ENCODE measurements at regions not wholly inside any gene's neighbourhood (a gene's known extent, or its start where the extent isn't known, plus 50 kb on each side); places are given as distances from the start of the nearest gene placed in this dataset.

DNA sequence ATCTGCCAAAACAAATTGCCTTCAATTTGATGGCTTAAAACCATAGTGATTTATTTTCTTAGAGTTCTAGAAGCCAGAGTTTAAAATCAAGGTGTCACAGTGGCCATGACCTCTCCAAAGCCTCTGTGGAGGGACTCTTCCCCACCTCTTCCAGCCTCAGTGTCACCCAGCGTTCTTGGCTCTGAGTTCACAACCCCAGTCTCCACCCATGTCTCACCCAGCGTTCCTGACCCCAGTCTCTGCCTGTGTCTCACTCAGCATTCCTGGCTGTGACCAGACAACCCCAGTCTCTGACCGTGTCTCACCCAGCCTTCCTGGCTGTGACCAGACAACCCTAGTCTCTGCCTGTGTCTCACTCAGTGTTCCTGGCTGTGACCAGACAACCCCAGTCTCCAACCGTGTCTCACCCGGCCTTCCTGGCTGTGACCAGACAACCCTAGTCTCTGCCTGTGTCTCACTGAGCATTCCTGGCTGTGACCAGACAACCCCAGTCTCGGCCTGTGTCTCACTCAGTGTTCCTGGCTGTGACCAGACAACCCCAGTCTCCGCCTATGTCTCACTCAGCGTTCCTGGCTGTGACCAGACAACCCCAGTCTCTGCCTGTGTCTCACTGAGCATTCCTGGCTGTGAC, 299.3 kb downstream of the GALR1 start:
- Histone ChIP-seq H3K4me3 (ENCODE audit: low read length in 2 of 2) (no peak overlapping the region), H3K4ac (ENCODE audit: low read length) (no peak overlapping the region), H3K4me2 (ENCODE audit: insufficient read depth, low read length, poor library complexity, severe bottlenecking) (no peak overlapping the region), H4K91ac (ENCODE audit: low read depth, low read length, poor library complexity) (no peak overlapping the region), H3K79me1 (ENCODE audit: low read depth, low read length) (no peaks in the 10 kb centered on the region), H3K18ac (ENCODE audit: low read length) (no peak overlapping the region), H3K23ac (ENCODE audit: low read depth, low read length, poor library complexity) (no peak overlapping the region), H2BK5ac (ENCODE audit: low read length) (no peak overlapping the region), H3K9ac (ENCODE audit: low read depth, low read length, poor library complexity) (no peak overlapping the region), H3K27me3 (ENCODE audit: control insufficient read depth in 3 of 3, insufficient read depth in 3 of 3, low read depth in 1 of 3, low read length in 3 of 3) (no peaks in the 10 kb centered on the region), H3K9me3 (replicated peaks in 1 of 2; ENCODE audit: control insufficient read depth in 2 of 2, insufficient read depth in 1 of 2, low read depth in 1 of 2, low read length in 2 of 2) (no peaks in the 10 kb centered on the region), H2AK5ac (ENCODE audit: low read depth, low read length) (no peak overlapping the region), H3K36me3 (replicated peaks in 1 of 2; ENCODE audit: control insufficient read depth in 2 of 2, insufficient read depth in 2 of 2, low read length in 2 of 2) (peaks cover 0 to 2% of the 10 kb centered on the region in 2 donors), H2BK12ac (ENCODE audit: low read length) (no peak overlapping the region), H3K4me1 (ENCODE audit: control insufficient read depth in 2 of 2, insufficient read depth in 1 of 2, low read depth in 1 of 2, low read length in 2 of 2) (no peaks in the 10 kb centered on the region), H2BK15ac (ENCODE audit: low read length) (no peak overlapping the region), H2AFZ (ENCODE audit: low read length) (no peak overlapping the region), H2BK120ac (ENCODE audit: low read depth, low read length) (no peak overlapping the region), H4K8ac (ENCODE audit: low read depth, low read length) (no peak overlapping the region), H3K14ac (ENCODE audit: low read length) (no peak overlapping the region), H3K27ac (replicated peaks; ENCODE audit: low read length) (no peak overlapping the region)
- no CpG with 5 or more reads among the region's 8 CpGs for WGBS, 2 donors (ENCODE audit: extremely low coverage in 2 of 2, insufficient read length in 2 of 2, insufficient replicate concordance in 1 of 2)
- no peak for DNase-seq (ENCODE audit: low spot score)

DNA sequence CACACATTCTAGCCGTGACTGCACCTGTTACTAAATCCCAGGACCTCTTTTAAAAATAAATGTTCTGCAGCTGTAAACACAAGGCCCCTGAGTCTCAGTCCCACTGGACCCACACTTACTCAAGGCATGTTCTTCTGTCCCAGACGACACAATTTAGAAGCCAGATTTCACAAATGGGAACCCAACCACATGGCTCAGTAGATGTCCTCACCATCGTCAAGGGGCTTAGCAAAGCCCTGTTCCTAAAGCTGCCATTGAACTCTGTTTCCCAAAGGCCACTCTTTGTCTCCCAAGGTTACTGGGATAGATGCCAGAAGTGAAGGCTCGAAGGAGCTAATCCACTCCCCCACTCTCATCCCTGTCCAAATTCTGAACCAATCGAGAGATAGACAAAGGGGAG, 301.0 kb downstream of the GALR1 start:
- H2AK5ac ChIP-seq (ENCODE audit: low read depth, low read length), result no peak overlapping the region
- H2BK12ac ChIP-seq (ENCODE audit: low read length), result no peak overlapping the region
- no peak overlapping the region for H3K18ac ChIP-seq (ENCODE audit: low read length)
- H3K4me3 ChIP-seq (ENCODE audit: low read length in 2 of 2), result no peak overlapping the region
- no peak overlapping the region for H3K4ac ChIP-seq (ENCODE audit: low read length)
- H4K91ac ChIP-seq (ENCODE audit: low read depth, low read length, poor library complexity), result no peak overlapping the region
- H2BK15ac ChIP-seq (ENCODE audit: low read length), result no peak overlapping the region
- no peak for DNase-seq (ENCODE audit: low spot score)
- no peaks in the 10 kb centered on the region for H3K79me1 ChIP-seq (ENCODE audit: low read depth, low read length)
- H3K36me3 ChIP-seq (replicated peaks in 1 of 2; ENCODE audit: control insufficient read depth in 2 of 2, insufficient read depth in 2 of 2, low read length in 2 of 2), result peaks cover 0 to 2% of the 10 kb centered on the region in 2 donors
- no peak overlapping the region for H2BK5ac ChIP-seq (ENCODE audit: low read length)
- H3K9me3 ChIP-seq (replicated peaks in 1 of 2; ENCODE audit: control insufficient read depth in 2 of 2, insufficient read depth in 1 of 2, low read depth in 1 of 2, low read length in 2 of 2), result no peaks in the 10 kb centered on the region
- no peak overlapping the region for H3K27ac ChIP-seq (replicated peaks; ENCODE audit: low read length)
- no CpG with 5 or more reads among the region's 5 CpGs for WGBS, 2 donors (ENCODE audit: extremely low coverage in 2 of 2, insufficient read length in 2 of 2, insufficient replicate concordance in 1 of 2)
- H2AFZ ChIP-seq (ENCODE audit: low read length), result no peak overlapping the region
- no peak overlapping the region for H3K4me2 ChIP-seq (ENCODE audit: insufficient read depth, low read length, poor library complexity, severe bottlenecking)
- peaks cover 0 to 2% of the 10 kb centered on the region in 2 donors for H3K4me1 ChIP-seq (ENCODE audit: control insufficient read depth in 2 of 2, insufficient read depth in 1 of 2, low read depth in 1 of 2, low read length in 2 of 2)
- H3K23ac ChIP-seq (ENCODE audit: low read depth, low read length, poor library complexity), result no peak overlapping the region
- no peak overlapping the region for H2BK120ac ChIP-seq (ENCODE audit: low read depth, low read length)
- no peak overlapping the region for H4K8ac ChIP-seq (ENCODE audit: low read depth, low read length)
- H3K27me3 ChIP-seq (ENCODE audit: control insufficient read depth in 3 of 3, insufficient read depth in 3 of 3, low read depth in 1 of 3, low read length in 3 of 3), result no peaks in the 10 kb centered on the region
- no peak overlapping the region for H3K9ac ChIP-seq (ENCODE audit: low read depth, low read length, poor library complexity)
- H3K14ac ChIP-seq (ENCODE audit: low read length), result no peak overlapping the region

DNA sequence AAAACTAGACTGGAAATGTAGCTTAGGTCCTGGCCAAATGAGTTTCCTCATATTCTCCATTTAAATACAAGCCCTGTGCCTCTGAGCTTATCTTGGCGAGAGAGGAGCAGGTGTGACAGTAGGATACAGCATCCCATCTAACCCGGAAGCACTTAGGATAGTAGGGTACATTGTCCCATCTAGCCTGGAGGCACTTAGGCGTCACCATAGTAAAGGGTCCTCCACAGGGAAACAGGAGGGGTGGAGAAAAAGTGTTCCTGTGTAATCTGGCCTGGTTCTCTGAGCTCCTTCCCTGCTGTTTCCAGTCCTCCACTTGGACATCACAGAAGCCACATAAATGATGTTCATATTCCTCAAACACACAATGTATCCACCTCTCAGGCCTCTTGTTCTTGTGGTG, 301.4 kb downstream of the GALR1 start:
- H3K79me1 ChIP-seq (ENCODE audit: low read depth, low read length), result no peaks in the 10 kb centered on the region
- no peak overlapping the region for H3K4me2 ChIP-seq (ENCODE audit: insufficient read depth, low read length, poor library complexity, severe bottlenecking)
- no peak overlapping the region for H3K9ac ChIP-seq (ENCODE audit: low read depth, low read length, poor library complexity)
- no peak overlapping the region for H2BK15ac ChIP-seq (ENCODE audit: low read length)
- H2AK5ac ChIP-seq (ENCODE audit: low read depth, low read length), result no peak overlapping the region
- DNase-seq (ENCODE audit: low spot score), result no peak
- H4K91ac ChIP-seq (ENCODE audit: low read depth, low read length, poor library complexity), result no peak overlapping the region
- no peak overlapping the region for H3K14ac ChIP-seq (ENCODE audit: low read length)
- no peak overlapping the region for H4K8ac ChIP-seq (ENCODE audit: low read depth, low read length)
- H3K9me3 ChIP-seq (replicated peaks in 1 of 2; ENCODE audit: control insufficient read depth in 2 of 2, insufficient read depth in 1 of 2, low read depth in 1 of 2, low read length in 2 of 2), result no peaks in the 10 kb centered on the region
- no peak overlapping the region for H2BK12ac ChIP-seq (ENCODE audit: low read length)
- no CpG with 5 or more reads among the region's 3 CpGs for WGBS, 2 donors (ENCODE audit: extremely low coverage in 2 of 2, insufficient read length in 2 of 2, insufficient replicate concordance in 1 of 2)
- no peak overlapping the region for H2BK120ac ChIP-seq (ENCODE audit: low read depth, low read length)
- no peak overlapping the region for H3K23ac ChIP-seq (ENCODE audit: low read depth, low read length, poor library complexity)
- H3K4me1 ChIP-seq (ENCODE audit: control insufficient read depth in 2 of 2, insufficient read depth in 1 of 2, low read depth in 1 of 2, low read length in 2 of 2), result peaks cover 0 to 2% of the 10 kb centered on the region in 2 donors
- no peak overlapping the region for H2AFZ ChIP-seq (ENCODE audit: low read length)
- H3K4ac ChIP-seq (ENCODE audit: low read length), result no peak overlapping the region
- no peak overlapping the region for H2BK5ac ChIP-seq (ENCODE audit: low read length)
- peaks cover 0 to 2% of the 10 kb centered on the region in 2 donors for H3K36me3 ChIP-seq (replicated peaks in 1 of 2; ENCODE audit: control insufficient read depth in 2 of 2, insufficient read depth in 2 of 2, low read length in 2 of 2)
- H3K27me3 ChIP-seq (ENCODE audit: control insufficient read depth in 3 of 3, insufficient read depth in 3 of 3, low read depth in 1 of 3, low read length in 3 of 3), result no peaks in the 10 kb centered on the region
- H3K18ac ChIP-seq (ENCODE audit: low read length), result no peak overlapping the region
- no peak overlapping the region for H3K27ac ChIP-seq (replicated peaks; ENCODE audit: low read length)
- no peak overlapping the region for H3K4me3 ChIP-seq (ENCODE audit: low read length in 2 of 2)

DNA sequence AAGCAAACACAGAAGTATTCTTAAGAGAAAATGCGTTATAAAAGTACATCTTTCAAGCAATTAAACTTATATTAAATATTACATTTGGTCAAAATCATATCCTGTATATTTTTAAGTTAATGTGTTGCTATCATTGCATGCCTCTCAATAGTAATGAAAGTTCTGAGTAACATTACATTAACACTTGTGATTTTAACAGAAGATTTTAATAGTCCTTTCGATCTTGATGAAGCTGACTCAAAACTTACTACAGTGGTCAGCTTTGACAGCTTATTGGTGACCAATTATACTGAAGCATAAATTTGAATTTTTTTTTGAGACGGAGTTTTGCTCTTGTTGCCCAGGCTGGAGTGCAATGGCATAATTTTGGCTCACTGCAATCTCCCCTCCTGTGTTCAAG, 303.3 kb downstream of the GALR1 start:
- Histone ChIP-seq H3K4ac (ENCODE audit: low read length) (no peak overlapping the region), H3K79me1 (ENCODE audit: low read depth, low read length) (no peaks in the 10 kb centered on the region), H3K27me3 (ENCODE audit: control insufficient read depth in 3 of 3, insufficient read depth in 3 of 3, low read depth in 1 of 3, low read length in 3 of 3) (no peaks in the 10 kb centered on the region), H3K4me1 (ENCODE audit: control insufficient read depth in 2 of 2, insufficient read depth in 1 of 2, low read depth in 1 of 2, low read length in 2 of 2) (peaks cover 0 to 2% of the 10 kb centered on the region in 2 donors), H4K91ac (ENCODE audit: low read depth, low read length, poor library complexity) (no peak overlapping the region), H3K4me3 (ENCODE audit: low read length in 2 of 2) (no peak overlapping the region), H3K4me2 (ENCODE audit: insufficient read depth, low read length, poor library complexity, severe bottlenecking) (no peak overlapping the region), H3K14ac (ENCODE audit: low read length) (no peak overlapping the region), H2AFZ (ENCODE audit: low read length) (no peak overlapping the region), H3K18ac (ENCODE audit: low read length) (no peak overlapping the region), H2BK12ac (ENCODE audit: low read length) (no peak overlapping the region), H3K36me3 (replicated peaks in 1 of 2; ENCODE audit: control insufficient read depth in 2 of 2, insufficient read depth in 2 of 2, low read length in 2 of 2) (peaks cover 0 to 2% of the 10 kb centered on the region in 2 donors), H2BK15ac (ENCODE audit: low read length) (no peak overlapping the region), H2BK5ac (ENCODE audit: low read length) (no peak overlapping the region), H3K23ac (ENCODE audit: low read depth, low read length, poor library complexity) (no peak overlapping the region), H2AK5ac (ENCODE audit: low read depth, low read length) (no peak overlapping the region), H4K8ac (ENCODE audit: low read depth, low read length) (no peak overlapping the region), H2BK120ac (ENCODE audit: low read depth, low read length) (no peak overlapping the region), H3K27ac (replicated peaks; ENCODE audit: low read length) (no peak overlapping the region), H3K9ac (ENCODE audit: low read depth, low read length, poor library complexity) (no peak overlapping the region), H3K9me3 (replicated peaks in 1 of 2; ENCODE audit: control insufficient read depth in 2 of 2, insufficient read depth in 1 of 2, low read depth in 1 of 2, low read length in 2 of 2) (no peaks in the 10 kb centered on the region)
- WGBS, 2 donors (ENCODE audit: extremely low coverage in 2 of 2, insufficient read length in 2 of 2, insufficient replicate concordance in 1 of 2), result no CpG with 5 or more reads among the region's 3 CpGs
- DNase-seq (ENCODE audit: low spot score), result no peak

Data from neuronal stem cell (in vitro differentiated cells).